GM23248 (cell line): ENCODE measurements at regions not wholly inside any gene's neighbourhood (a gene's known extent, or its start where the extent isn't known, plus 50 kb on each side); places are given as distances from the start of the nearest gene placed in this dataset.

ENCODE experiments used
- EZH2 ChIP-seq: fragments of 200-600 bp; sonication (generic); IDR thresholded peaks from 2 replicates; pipeline ENCODE4 v1.6.1; 2018; ENCODE audit warnings: antibody characterized with exemption, mild to moderate bottlenecking; ENCODE audit not compliant: insufficient read depth, poor library complexity, severe bottlenecking
- EZH2phosphoT487 ChIP-seq: fragments of 200-600 bp; sonication (generic); IDR thresholded peaks from 2 replicates; pipeline ENCODE4 v1.6.1; 2018; ENCODE audit warnings: antibody characterized with exemption, moderate library complexity, mild to moderate bottlenecking, low read depth; ENCODE audit not compliant: insufficient read depth

DNA sequence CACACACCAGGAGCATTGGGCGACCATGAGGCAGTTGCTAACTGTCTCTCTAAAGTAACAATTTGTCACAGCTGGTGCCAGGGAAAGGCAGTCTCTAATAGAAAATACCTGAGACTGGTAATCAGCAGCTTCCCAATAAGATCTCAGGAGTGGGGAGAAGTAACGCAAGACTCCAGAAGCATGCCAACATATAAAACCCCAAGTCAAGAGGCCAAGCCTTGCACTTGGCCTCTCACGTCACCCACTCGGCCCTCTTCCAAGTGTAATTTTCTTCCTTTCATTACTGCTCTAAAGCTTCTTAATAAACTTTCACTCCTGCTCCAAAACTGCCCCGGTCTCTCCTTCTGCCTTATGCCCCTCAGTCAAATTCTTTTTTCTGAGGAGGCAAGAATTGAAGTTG lies 455.6 kb upstream of the ACVR2A start:
- TF ChIP-seq EZH2phosphoT487 = no peak
- TF ChIP-seq EZH2 = no peak
